ELR (cell line): ENCODE measurements at regions not wholly inside any gene's neighbourhood (a gene's known extent, or its start where the extent isn't known, plus 50 kb on each side); places are given as distances from the start of the nearest gene placed in this dataset.
A peak's percentile ranks its signal among the peaks of the same experiment; 100 is the strongest.
"Not testable (repeated sequence)": the region's sequence is repeated elsewhere in the genome, so short reads cannot be mapped to it uniquely, and the experiment has no call there.

Experiments used
- DNase-seq: peaks from one replicate; pipeline ENCODE4 v3.0.0-alpha.2; 2015; ENCODE audit warnings: low read depth

- DNase-seq = no peak
These were observed 1634.9 kb upstream of the NUDT12 start for GRCh38 chr5:105197531-105197930.

GRCh38 chr5:105195765-105196164 is 1633.2 kb upstream of the NUDT12 start:
- DNase-seq = no peak

GRCh38 chr5:105172918-105173317 is 1610.3 kb upstream of the NUDT12 start:
- DNase-seq = no peak

GRCh38 chr5:105168806-105169205 is 1606.2 kb upstream of the NUDT12 start:
- DNase-seq = peak; percentile 59

GRCh38 chr5:105167092-105167491 is 1604.5 kb upstream of the NUDT12 start:
- DNase-seq = no peak

- DNase-seq = no peak
These were observed 1601.0 kb upstream of the NUDT12 start for GRCh38 chr5:105163547-105163946.

- not testable (repeated sequence) for DNase-seq
These were observed 1600.0 kb upstream of the NUDT12 start for GRCh38 chr5:105162557-105162956.

GRCh38 chr5:105158526-105158925 is 1595.9 kb upstream of the NUDT12 start:
- DNase-seq = no peak

- no peak for DNase-seq
These were observed 1587.7 kb upstream of the NUDT12 start for GRCh38 chr5:105150323-105150722.

- peak; percentile 19 for DNase-seq
These were observed 1584.3 kb upstream of the NUDT12 start for GRCh38 chr5:105146867-105147266.

GRCh38 chr5:105145152-105145551 is 1582.6 kb upstream of the NUDT12 start:
- DNase-seq = no peak

- DNase-seq = no peak
These were observed 1571.7 kb upstream of the NUDT12 start for GRCh38 chr5:105134328-105134727.

GRCh38 chr5:105133087-105133486 is 1570.5 kb upstream of the NUDT12 start:
- DNase-seq = no peak

GRCh38 chr5:105132581-105132980 is 1570.0 kb upstream of the NUDT12 start:
- DNase-seq = no peak

GRCh38 chr5:105131045-105131444 is 1568.5 kb upstream of the NUDT12 start:
- DNase-seq = no peak

- DNase-seq = peak; percentile 14
These were observed 1539.0 kb upstream of the NUDT12 start for GRCh38 chr5:105101577-105101976.

GRCh38 chr5:105088961-105089360 is 1526.4 kb upstream of the NUDT12 start:
- DNase-seq = no peak

- DNase-seq = no peak
These were observed 1525.5 kb upstream of the NUDT12 start for GRCh38 chr5:105088102-105088501.

GRCh38 chr5:105057893-105058292 is 1495.3 kb upstream of the NUDT12 start:
- no peak for DNase-seq

GRCh38 chr5:105057001-105057436 is 1494.4 kb upstream of the NUDT12 start:
- no peak for DNase-seq

- no peak for DNase-seq
These were observed 1491.8 kb upstream of the NUDT12 start for GRCh38 chr5:105054406-105054805.

GRCh38 chr5:105042623-105043022 is 1480.0 kb upstream of the NUDT12 start:
- DNase-seq = no peak

- DNase-seq = not testable (repeated sequence)
These were observed 1474.2 kb upstream of the NUDT12 start for GRCh38 chr5:105036814-105037213.

- no peak for DNase-seq
These were observed 1471.8 kb upstream of the NUDT12 start for GRCh38 chr5:105034401-105034763.
